Sigmoid colon (tissue), 4 donors: ENCODE measurements at regions not wholly inside any gene's neighbourhood (a gene's known extent, or its start where the extent isn't known, plus 50 kb on each side); places are given as distances from the start of the nearest gene placed in this dataset.

ENCODE experiments used
- EP300 ChIP-seq, 4 donors: sonication (generic); formaldehyde crosslinking; IDR thresholded peaks; one replicate each; pipeline ENCODE4 v1.6.1; 2017; ENCODE audit warnings: antibody characterized with exemption in 4 of 4
- POLR2AphosphoS5 ChIP-seq, 4 donors: sonication (generic); formaldehyde crosslinking; IDR thresholded peaks; one replicate each; pipeline ENCODE4 v1.6.1; 2017; ENCODE audit warnings: antibody characterized with exemption in 4 of 4
- TF ChIP-seq, protein P1 (sequence below), 4 experiments: fragments of 450-650 bp in 3 of 4; fragments of 200-600 bp in 1 of 4; IDR thresholded peaks; one replicate each; pipeline ENCODE4 v1.5.1; 2016 to 2019; ENCODE audit warnings: antibody characterized with exemption in 4 of 4, mild to moderate bottlenecking in 3 of 4, moderate library complexity in 2 of 4

GRCh38 chr9:90950600-90950999 is 149.0 kb downstream of the SYK start:
- TF ChIP-seq, protein P1, sequence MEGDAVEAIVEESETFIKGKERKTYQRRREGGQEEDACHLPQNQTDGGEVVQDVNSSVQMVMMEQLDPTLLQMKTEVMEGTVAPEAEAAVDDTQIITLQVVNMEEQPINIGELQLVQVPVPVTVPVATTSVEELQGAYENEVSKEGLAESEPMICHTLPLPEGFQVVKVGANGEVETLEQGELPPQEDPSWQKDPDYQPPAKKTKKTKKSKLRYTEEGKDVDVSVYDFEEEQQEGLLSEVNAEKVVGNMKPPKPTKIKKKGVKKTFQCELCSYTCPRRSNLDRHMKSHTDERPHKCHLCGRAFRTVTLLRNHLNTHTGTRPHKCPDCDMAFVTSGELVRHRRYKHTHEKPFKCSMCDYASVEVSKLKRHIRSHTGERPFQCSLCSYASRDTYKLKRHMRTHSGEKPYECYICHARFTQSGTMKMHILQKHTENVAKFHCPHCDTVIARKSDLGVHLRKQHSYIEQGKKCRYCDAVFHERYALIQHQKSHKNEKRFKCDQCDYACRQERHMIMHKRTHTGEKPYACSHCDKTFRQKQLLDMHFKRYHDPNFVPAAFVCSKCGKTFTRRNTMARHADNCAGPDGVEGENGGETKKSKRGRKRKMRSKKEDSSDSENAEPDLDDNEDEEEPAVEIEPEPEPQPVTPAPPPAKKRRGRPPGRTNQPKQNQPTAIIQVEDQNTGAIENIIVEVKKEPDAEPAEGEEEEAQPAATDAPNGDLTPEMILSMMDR (IDR thresholded peaks at IDR 0.05): no peak
- no peak for TF ChIP-seq POLR2AphosphoS5 (IDR thresholded peaks at IDR 0.05)
- TF ChIP-seq EP300 (IDR thresholded peaks at IDR 0.05): no peak
